ENCODE measurements at regions not wholly inside any gene's neighbourhood (a gene's known extent, or its start where the extent isn't known, plus 50 kb on each side); places are given as distances from the start of the nearest gene placed in this dataset.

DNA sequence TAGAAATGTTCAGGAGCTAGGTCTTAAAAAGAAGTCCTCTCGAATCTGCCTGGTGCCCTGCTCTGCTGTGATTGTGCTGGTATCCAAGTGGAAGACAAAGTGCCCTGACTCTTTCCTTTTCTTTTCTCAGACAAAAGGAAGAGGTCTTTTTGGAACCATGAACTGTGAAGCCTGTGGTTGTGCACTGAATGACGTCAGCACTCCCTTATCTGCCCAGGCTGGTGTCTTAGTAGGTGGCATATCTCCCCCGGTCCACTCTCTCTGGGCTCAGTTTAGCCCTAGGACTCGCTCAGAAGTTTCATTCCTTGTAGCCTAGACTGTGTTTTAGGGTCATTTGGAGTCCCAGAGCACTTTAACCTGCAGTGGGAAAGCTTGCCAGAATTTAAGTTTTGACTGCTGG, 400.3 kb upstream of the CT83 start:
- TF ChIP-seq, protein P1, sequence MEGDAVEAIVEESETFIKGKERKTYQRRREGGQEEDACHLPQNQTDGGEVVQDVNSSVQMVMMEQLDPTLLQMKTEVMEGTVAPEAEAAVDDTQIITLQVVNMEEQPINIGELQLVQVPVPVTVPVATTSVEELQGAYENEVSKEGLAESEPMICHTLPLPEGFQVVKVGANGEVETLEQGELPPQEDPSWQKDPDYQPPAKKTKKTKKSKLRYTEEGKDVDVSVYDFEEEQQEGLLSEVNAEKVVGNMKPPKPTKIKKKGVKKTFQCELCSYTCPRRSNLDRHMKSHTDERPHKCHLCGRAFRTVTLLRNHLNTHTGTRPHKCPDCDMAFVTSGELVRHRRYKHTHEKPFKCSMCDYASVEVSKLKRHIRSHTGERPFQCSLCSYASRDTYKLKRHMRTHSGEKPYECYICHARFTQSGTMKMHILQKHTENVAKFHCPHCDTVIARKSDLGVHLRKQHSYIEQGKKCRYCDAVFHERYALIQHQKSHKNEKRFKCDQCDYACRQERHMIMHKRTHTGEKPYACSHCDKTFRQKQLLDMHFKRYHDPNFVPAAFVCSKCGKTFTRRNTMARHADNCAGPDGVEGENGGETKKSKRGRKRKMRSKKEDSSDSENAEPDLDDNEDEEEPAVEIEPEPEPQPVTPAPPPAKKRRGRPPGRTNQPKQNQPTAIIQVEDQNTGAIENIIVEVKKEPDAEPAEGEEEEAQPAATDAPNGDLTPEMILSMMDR (IDR thresholded peaks at IDR 0.05): no peak
- no peak for TF ChIP-seq POLR2A (IDR thresholded peaks at IDR 0.05)
